Stimulated activated CD4-positive, alpha-beta T cell treated with anti-CD3 and anti-CD28 coated beads, Interleukin-15, amount 100 ng/mL, for 24 hours (primary cell): ENCODE measurements at regions not wholly inside any gene's neighbourhood (a gene's known extent, or its start where the extent isn't known, plus 50 kb on each side); places are given as distances from the start of the nearest gene placed in this dataset.

Experiments
- DNase-seq: peaks from one replicate; pipeline ENCODE4 v3.0.0-alpha.2; 2020

GRCh38 chr2:144705328-144706245 is 185.7 kb upstream of the ZEB2 start:
- DNase-seq = no peak

DNA sequence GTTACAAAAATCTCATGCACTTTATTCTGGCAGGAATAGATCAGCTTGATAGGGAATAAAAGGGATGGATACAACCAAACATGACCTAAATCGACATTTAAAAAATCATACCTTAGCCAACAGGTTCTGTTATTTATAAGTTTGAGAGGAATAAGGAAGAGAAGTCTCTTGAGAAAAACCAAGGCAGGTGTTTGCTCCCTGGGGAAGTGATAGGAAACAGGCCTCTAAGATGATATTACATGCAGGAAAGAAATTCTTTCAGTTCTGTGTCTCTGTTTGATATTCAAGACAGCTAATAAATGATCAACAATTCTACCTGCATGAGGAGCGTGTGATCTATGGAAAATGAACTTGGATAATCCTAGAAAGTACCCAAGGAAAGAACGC is 184.8 kb upstream of the ZEB2 start:
- no peak for DNase-seq

- no peak for DNase-seq
These were observed 184.2 kb upstream of the ZEB2 start for GRCh38 chr2:144703852-144704708.

GRCh38 chr2:144702051-144702450 is 182.1 kb upstream of the ZEB2 start:
- DNase-seq = no peak

DNA sequence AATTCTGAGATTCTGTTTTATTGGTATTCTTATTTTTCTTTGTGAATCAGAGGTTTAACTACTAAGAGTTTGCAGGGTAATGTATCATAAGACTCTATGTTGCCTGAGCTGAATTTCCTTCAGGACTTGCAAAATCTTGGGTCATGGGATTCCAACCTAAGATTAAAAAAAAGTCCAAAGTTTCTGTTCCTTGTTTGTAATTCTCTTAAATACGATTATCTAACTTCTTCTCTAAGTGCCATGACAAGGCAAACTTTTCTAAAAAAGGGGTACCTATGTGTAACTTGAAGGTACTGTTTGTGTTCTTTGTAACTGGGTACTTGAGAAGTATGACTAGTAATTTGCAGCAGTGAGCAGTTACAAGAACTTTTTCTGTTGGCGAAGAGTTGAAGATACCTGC is 181.3 kb upstream of the ZEB2 start:
- no peak for DNase-seq

- DNase-seq = no peak
These were observed 178.2 kb upstream of the ZEB2 start for GRCh38 chr2:144698156-144698555.

DNA sequence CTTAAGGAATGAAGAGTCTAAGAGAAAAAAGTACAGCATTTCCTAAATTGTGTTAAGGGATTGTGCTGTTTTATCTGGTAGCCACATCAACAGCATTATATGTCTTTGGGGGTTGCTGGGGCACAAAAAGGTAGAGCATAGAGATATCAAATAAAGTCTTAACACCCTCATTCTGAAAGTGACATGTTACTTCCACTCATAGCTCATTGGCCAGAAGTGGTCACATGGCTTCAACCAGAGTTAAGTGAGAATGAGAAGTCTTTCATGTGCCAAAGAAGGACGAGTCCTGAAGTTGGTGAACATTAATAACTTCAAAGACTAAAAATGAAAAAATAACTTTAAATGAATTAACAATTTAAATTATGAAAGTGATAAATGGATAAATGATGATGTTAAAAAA is 175.7 kb upstream of the ZEB2 start:
- DNase-seq = no peak

DNA sequence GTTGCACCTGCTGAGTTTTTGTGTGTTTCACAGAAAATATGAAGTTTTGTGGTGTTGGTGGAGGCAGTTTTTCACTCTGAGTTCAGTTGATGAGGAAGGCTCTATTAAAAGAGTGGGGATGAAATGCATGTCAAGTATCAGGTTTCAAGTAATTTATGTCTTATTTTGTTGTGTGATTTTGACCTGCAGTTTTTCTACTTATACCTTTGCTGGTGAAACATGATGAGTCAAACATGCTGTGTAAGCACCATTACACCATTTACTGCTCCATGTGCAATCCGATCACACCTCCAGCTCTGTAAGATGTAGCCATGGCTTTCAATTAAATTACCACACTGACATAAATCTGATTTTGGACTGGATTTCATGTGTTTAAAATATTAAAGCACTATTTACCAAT is 174.5 kb upstream of the ZEB2 start:
- no peak for DNase-seq

GRCh38 chr2:144693179-144693578 is 173.3 kb upstream of the ZEB2 start:
- no peak for DNase-seq

DNA sequence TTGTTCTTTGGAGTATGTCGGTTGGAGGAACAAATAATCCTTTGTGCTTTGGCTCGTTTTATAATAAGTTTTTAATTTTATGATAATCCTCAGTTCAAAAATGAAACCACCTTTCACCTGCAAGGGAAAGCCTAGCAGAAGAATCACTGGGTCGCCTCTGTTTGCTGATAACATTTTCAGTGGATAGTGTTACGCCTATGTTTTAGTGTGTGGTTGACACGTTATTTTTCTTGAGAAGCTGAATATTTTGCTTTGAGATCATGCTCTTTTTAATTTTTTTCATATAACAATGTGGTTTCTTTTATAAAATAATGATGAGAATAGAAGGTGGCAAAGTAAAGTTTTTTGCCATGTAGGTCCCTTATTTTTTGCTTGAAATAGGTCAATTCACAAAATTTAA is 172.7 kb upstream of the ZEB2 start:
- DNase-seq = no peak

- DNase-seq = no peak
These were observed 170.9 kb upstream of the ZEB2 start for GRCh38 chr2:144690771-144691170.

GRCh38 chr2:144686518-144687215 is 166.7 kb upstream of the ZEB2 start:
- no peak for DNase-seq

DNA sequence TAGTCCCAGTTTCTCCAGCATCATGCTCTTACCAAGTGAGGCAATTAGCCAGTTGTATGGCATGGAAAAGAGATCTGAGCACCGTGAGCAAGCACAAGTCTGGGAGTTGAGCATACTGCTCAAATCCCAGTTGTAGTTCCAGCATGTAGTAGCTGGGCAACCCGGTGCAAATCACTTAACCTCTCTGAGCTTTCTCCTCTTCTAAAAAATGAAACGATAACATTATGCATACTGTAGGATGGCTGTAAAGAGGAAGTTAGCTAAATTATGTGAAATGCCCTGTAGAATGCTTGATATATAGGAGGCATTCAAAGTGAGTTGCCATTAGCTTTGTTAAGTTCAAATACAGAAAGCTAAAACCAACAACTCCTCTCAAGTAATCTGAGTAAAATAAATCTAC is 164.0 kb upstream of the ZEB2 start:
- no peak for DNase-seq

DNA sequence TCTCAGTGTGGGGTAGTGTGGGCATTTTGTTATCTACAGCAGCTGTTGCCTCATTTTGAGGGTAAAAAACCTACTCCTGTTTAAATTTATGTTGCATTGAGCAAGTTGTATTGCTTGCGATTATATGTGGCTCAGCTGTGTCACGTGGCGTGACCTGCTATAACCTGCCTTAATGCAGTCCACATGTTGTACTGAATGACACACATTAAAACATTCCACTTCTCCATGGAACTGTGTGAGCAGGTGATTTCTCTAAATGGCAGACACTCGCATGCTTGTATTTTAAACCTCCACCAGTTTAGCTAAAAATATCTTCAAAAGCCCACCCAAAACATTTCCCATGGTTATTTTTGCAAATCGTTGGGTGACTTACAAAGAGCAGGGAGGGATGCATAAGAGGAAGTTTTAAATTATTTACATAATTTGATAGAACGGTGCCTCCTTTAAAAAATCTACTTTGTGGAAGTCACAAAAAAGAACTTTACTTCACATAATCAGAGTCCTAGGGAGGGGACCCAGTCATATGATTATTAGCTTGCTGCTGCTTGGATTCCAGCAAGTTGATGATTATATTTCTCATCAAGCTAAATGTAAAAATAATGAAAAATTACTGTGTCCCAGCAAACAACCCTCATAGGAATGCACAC is 163.3 kb upstream of the ZEB2 start:
- no peak for DNase-seq

GRCh38 chr2:144682248-144682647 is 162.3 kb upstream of the ZEB2 start:
- DNase-seq = no peak

DNA sequence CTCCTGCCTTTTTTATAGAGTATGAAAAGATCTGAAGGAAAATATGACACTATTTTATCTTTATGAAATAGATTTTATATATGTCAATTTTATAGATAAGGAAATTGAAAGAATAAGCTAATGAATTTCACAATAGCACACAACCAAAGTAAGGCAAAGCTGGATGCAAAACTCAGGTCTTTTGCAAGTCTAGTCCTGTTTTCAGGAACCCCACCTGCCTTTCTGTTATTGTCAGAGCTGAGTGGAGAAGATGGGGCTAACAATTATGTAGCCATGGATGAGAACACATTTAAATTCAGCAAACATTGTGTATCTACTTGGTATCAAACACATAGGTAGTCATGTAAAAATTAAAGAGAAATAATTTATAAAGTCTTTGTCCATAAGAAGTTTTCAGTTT is 161.5 kb upstream of the ZEB2 start:
- no peak for DNase-seq

DNA sequence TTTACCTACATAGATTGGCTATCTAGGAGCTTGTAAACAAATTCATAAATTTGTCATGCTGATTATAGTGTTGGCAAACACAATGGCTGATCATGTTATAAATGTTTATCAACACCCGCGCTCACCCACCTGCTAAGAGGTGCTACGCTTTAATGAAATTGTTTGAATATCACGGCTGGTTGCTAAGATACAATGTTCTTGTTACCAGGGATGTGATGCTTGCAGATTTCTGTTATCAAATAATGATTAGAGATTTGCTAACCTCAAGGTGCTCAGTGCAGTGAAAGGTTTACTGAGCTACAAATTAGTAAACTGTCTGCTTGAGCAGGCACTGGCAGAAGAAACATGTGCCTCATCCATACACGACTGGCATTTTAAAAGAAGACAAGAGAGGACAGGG is 160.0 kb upstream of the ZEB2 start:
- DNase-seq = no peak

DNA sequence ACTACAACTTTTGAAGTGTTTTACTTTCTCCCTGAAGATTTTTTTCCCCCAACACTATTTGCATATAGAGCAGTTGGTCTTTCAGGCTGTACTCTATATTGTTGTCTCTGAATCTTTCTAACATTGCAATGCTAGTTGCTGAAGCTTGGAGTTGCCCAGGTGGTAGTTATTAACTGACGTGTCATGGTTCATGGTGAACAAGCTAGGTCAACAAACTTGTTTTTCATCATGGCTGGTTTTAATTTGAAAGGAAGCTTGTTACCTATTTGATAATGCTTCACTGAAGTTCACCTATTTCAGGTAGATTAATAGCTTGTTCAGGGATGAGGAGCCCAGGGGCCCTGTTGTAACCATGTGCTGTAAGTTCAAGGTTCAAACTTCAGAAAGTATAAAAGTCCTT is 158.8 kb upstream of the ZEB2 start:
- no peak for DNase-seq

DNA sequence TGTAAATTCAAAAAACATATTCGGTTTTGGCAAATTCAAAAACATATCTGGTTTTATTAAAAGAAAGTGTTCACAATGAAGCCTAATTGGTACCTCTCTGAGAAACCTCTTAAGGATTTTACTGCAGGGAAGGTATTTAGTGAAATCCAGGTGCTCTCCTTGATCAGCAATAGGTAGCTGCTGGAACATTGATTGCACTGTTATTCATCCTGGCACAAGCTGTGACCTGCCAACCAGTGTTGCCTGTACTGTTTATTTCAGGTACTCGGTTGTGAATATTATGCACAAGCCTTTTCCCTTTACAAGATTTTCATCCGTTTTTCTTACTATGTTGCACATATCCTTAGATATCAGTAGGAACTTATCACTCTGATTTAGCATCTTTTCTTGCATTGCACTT is 155.8 kb upstream of the ZEB2 start:
- no peak for DNase-seq

GRCh38 chr2:144675331-144675730 is 155.4 kb upstream of the ZEB2 start:
- DNase-seq = no peak

DNA sequence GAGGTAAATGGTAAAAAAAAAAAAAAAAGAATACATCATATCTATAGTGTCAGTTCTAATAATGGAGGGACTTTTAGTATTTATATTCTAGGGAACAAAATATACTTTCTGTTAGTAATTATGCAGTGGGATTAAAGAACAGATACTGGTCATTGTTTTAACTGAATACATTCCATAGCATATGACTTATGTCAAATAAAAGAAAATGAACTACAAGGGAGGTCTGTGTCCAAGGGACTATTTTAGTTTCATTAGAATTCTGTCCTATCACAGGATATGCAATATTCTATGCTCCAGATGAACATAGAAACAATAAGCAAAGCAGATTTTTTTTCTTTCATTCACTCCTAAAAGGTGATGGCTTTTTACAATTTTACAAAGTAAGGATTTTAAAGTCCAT is 154.2 kb upstream of the ZEB2 start:
- no peak for DNase-seq

GRCh38 chr2:144673456-144673855 is 153.5 kb upstream of the ZEB2 start:
- DNase-seq = no peak
